Choroid plexus epithelial cell (primary cell): ENCODE measurements at regions not wholly inside any gene's neighbourhood (a gene's known extent, or its start where the extent isn't known, plus 50 kb on each side); places are given as distances from the start of the nearest gene placed in this dataset.

Experiments
- DNase-seq: peaks from one replicate; pipeline ENCODE4 v3.0.0-alpha.2; 2010; ENCODE audit warnings: low read depth
- H3K4me3 ChIP-seq: 2 replicates; pipeline ENCODE4 v1.5.1; 2011; ENCODE audit warnings: low read depth, mild to moderate bottlenecking, control low read depth, low read length, moderate library complexity
- TF ChIP-seq, protein P1 (sequence below): conservative IDR thresholded peaks from 2 replicates; pipeline ENCODE4 v1.5.1; 2011; ENCODE audit warnings: low read depth, mild to moderate bottlenecking, control low read depth, inconsistent platforms, low read length, moderate library complexity

DNA sequence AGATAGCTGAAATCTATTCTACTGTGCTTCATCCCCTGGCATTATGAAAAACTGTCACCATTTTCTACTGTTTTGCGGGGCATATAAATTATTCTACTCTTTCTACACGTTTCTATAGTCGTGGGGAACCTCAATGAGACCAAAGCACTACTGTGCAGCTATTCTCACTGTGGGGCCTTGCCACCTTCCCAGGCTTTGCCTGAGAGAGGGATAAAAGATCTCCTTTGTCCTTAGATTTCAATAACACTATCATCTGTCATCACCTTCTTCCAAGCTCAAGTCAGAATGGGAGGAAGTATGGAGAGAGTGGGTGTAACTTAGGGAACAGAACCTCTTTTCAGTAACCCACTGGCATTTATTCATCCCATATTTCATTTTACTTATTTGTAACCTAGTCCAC lies 1462.1 kb upstream of the RAG2 start:
- no peak for DNase-seq
- H3K4me3 ChIP-seq = no peak overlapping the region
- TF ChIP-seq, protein P1, sequence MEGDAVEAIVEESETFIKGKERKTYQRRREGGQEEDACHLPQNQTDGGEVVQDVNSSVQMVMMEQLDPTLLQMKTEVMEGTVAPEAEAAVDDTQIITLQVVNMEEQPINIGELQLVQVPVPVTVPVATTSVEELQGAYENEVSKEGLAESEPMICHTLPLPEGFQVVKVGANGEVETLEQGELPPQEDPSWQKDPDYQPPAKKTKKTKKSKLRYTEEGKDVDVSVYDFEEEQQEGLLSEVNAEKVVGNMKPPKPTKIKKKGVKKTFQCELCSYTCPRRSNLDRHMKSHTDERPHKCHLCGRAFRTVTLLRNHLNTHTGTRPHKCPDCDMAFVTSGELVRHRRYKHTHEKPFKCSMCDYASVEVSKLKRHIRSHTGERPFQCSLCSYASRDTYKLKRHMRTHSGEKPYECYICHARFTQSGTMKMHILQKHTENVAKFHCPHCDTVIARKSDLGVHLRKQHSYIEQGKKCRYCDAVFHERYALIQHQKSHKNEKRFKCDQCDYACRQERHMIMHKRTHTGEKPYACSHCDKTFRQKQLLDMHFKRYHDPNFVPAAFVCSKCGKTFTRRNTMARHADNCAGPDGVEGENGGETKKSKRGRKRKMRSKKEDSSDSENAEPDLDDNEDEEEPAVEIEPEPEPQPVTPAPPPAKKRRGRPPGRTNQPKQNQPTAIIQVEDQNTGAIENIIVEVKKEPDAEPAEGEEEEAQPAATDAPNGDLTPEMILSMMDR = no peak

DNA sequence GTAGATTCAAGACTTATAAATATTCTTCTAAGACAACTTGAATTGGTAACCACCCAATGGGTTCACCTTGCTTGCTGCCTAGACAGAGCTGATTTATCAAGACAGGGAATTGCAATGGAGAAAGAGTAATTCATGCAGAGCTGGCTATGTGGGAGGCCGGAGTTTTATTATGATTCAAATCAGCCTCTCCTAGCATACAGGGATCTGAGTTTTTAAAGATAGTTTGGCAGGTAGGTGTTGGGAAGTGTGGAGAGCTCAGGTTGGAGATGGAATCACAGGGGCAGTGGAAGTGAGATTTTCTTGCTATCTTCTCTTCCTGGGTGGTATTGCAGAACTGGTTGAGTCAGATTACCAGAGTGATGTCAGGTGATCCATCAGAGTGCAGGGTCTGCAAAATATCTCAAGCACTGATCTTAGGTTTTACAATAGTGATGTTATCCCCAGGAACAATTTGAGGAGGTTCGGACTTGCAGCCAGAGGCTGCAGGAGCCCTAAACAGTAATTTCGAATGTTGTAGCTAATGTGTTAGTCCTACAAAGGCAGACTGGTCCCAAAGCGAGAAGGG lies 1448.6 kb upstream of the RAG2 start:
- TF ChIP-seq, protein P1 = no peak
- no peak for DNase-seq
- H3K4me3 ChIP-seq = no peak overlapping the region

DNA sequence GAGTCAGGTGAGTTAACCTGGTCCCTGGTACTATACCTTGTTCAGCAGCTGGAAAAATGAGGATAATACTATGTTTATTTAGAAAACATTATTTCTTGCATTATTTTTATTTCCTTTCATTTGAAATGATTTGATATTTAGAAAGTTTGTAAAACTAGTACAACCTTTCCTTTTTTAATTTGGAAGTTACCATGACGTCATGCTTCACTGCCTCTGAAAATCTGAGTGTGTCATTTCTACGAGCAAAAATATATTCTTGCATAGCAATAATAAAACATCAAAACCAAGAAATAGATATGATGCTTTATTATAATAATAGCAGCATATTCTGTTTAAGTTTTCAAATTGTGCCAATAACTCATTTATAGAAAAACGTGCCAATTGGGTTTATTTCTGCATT lies 1445.0 kb upstream of the RAG2 start:
- TF ChIP-seq, protein P1 = no peak
- no peak overlapping the region for H3K4me3 ChIP-seq
- DNase-seq = no peak

DNA sequence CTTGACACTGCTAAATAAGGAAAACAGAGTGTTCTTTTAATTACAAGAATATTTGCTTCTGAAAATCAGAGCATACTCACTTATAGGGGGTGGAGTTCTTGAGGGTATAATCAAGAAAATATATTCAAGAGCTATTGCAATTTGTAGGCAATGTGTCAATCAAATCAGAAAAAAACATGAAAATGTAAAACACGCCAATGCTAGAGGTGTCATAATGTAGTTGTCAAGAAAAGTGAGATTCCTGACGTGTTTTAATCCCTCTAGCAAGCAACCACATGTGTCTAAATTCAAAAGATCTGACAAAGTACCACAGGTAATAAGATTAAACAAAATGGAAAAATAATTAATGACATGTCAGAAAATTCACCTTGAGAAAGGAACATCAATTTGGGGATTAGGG lies 1440.7 kb upstream of the RAG2 start:
- H3K4me3 ChIP-seq = no peak overlapping the region
- no peak for DNase-seq
- TF ChIP-seq, protein P1 = no peak

DNA sequence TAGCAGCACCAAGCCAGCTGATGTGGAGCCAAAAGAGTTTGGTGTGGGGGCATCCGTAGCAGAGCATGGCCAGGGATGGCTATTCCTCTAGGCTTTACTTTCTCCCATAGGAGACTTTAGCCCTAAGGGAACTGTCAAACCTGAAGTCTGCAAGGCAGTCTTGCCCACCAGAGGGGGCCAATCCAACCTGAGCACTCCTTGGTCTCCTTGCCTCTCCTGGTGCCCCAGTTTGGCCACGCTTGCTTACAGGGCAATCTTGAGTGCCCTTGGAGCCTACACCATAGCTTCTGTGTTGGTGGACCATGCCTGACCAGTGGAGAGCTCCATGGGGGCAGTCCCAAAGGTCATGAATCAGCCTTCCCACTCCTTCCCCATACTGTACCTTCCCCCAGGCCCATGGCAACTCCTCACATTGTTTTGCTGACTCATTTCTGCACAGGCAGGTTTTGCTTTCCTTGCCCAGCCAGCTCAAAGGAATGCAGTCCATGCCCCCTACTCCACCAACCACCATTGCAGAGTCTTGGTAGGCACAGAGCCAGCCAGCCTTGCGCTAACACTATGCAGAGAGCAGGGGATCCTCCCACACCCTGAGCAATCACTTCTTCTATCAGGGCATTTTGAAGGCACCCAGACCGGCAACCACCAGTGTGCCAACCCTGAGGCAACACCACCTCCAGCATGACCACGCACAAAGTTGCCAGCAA lies 1421.2 kb upstream of the RAG2 start:
- H3K4me3 ChIP-seq = no peak overlapping the region
- TF ChIP-seq, protein P1 = peak; percentile 28
- DNase-seq = peak; percentile 3

DNA sequence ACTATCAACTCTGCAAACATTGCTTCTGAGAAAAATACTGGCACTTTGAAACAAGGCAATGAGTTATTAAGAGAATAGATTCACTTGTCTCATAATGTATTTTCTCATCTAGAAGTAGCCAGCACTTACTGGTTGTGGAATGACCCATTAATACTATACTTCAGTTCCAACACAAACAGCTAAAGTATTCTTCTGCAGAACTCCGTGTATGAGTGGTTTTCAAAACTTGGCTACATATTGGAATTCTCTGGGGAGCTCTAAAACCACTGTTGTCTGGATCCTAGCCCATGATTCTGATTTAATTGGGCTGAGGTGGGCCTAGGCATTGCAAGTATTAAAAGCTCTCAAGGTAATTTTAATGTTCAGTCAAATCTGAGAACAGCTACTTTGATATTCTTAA lies 1416.4 kb upstream of the RAG2 start:
- DNase-seq = peak; percentile 95
- TF ChIP-seq, protein P1 = no peak
- H3K4me3 ChIP-seq = no peak overlapping the region

DNA sequence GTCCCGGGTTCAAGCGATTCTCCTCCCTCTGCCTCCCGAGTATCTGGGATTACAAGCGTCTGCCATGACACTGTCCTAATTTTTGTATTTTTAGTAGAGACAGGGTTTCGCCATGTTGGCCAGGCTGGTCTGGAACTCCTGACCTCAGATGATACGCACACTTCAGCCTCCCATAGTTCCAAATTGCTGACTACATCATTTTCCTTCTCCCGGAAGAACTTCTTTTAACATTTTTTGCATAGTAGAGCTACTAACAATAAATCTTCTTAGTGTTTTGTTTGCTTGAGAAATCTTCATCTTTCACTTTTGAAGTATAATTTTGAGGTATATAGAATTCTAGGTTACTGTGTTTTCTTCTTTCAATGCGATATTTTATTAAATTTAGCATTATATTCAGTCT lies 1415.1 kb upstream of the RAG2 start:
- no peak overlapping the region for H3K4me3 ChIP-seq
- TF ChIP-seq, protein P1 = no peak
- DNase-seq = no peak
